Neuronal stem cell (in vitro differentiated cells): ENCODE measurements at regions not wholly inside any gene's neighbourhood (a gene's known extent, or its start where the extent isn't known, plus 50 kb on each side); places are given as distances from the start of the nearest gene placed in this dataset.

Experiments
- DNase-seq: peaks from one replicate; pipeline ENCODE4 v3.0.0-alpha.2; 2013; ENCODE audit warnings: low spot score
- H2AFZ ChIP-seq: one replicate; pipeline ENCODE4 v1.6.1; 2013; ENCODE audit warnings: mild to moderate bottlenecking, low read length, inconsistent platforms
- H2AK5ac ChIP-seq: 2 replicates; pipeline ENCODE4 v1.6.1; 2013; ENCODE audit warnings: low read depth, mild to moderate bottlenecking, inconsistent platforms, low read length, moderate library complexity, mixed read lengths
- H2BK120ac ChIP-seq: 2 replicates; pipeline ENCODE4 v1.6.1; 2013; ENCODE audit warnings: low read depth, mild to moderate bottlenecking, inconsistent platforms, low read length, moderate library complexity, mixed read lengths
- H2BK12ac ChIP-seq: one replicate; pipeline ENCODE4 v1.6.1; 2013; ENCODE audit warnings: low read length, inconsistent platforms
- H2BK15ac ChIP-seq: 2 replicates; pipeline ENCODE4 v1.6.1; 2013; ENCODE audit warnings: mild to moderate bottlenecking, low read length, inconsistent platforms, mixed read lengths
- H2BK5ac ChIP-seq: one replicate; pipeline ENCODE4 v1.6.1; 2013; ENCODE audit warnings: inconsistent platforms, mild to moderate bottlenecking, low read length, moderate library complexity
- H3K14ac ChIP-seq: one replicate; pipeline ENCODE4 v1.6.1; 2013; ENCODE audit warnings: low read length, inconsistent platforms
- H3K18ac ChIP-seq: 2 replicates; pipeline ENCODE4 v1.6.1; 2013; ENCODE audit warnings: low read length, inconsistent platforms
- H3K23ac ChIP-seq: 2 replicates; pipeline ENCODE4 v1.6.1; 2013; ENCODE audit warnings: low read depth, mild to moderate bottlenecking, mixed read lengths, low read length, inconsistent platforms; ENCODE audit not compliant: poor library complexity
- H3K27ac ChIP-seq: replicated peaks from 3 replicates; pipeline ENCODE4 v1.5.1; 2013; ENCODE audit warnings: low read length, inconsistent platforms
- H3K27me3 ChIP-seq, 3 experiments: 2 replicates each; pipeline ENCODE4 v1.6.1; 2013; ENCODE audit warnings: low read length in 3 of 3, mild to moderate bottlenecking in 2 of 3, inconsistent platforms in 1 of 3, low read depth in 1 of 3, mixed read lengths in 1 of 3, moderate library complexity in 1 of 3; ENCODE audit not compliant: control insufficient read depth in 3 of 3, insufficient read depth in 3 of 3
- H3K36me3 ChIP-seq, 2 donors: replicated peaks in 1 of 2; 2 replicates each; pipeline ENCODE4 v1.6.1; 2013; ENCODE audit warnings: low read length in 2 of 2; ENCODE audit not compliant: control insufficient read depth in 2 of 2, insufficient read depth in 2 of 2
- H3K4ac ChIP-seq: 2 replicates; pipeline ENCODE4 v1.6.1; 2013; ENCODE audit warnings: inconsistent platforms, mild to moderate bottlenecking, low read length, moderate library complexity
- H3K4me1 ChIP-seq, 2 donors: 1 replicate in 1 of 2; 2 replicates in 1 of 2; pipeline ENCODE4 v1.6.1; 2013; ENCODE audit warnings: low read length in 2 of 2, low read depth in 1 of 2; ENCODE audit not compliant: control insufficient read depth in 2 of 2, insufficient read depth in 1 of 2
- H3K4me2 ChIP-seq: one replicate; pipeline ENCODE4 v1.6.1; 2013; ENCODE audit warnings: mild to moderate bottlenecking, low read length, inconsistent platforms; ENCODE audit not compliant: insufficient read depth, poor library complexity, severe bottlenecking
- H3K4me3 ChIP-seq, 2 donors: 2 replicates each; pipeline ENCODE4 v1.5.1; 2013; ENCODE audit warnings: low read length in 2 of 2, mild to moderate bottlenecking in 2 of 2, inconsistent platforms in 1 of 2, moderate library complexity in 1 of 2
- H3K79me1 ChIP-seq: one replicate; pipeline ENCODE4 v1.6.1; 2013; ENCODE audit warnings: low read depth, mild to moderate bottlenecking, inconsistent platforms, low read length, moderate library complexity
- H3K9ac ChIP-seq: one replicate; pipeline ENCODE4 v1.6.1; 2013; ENCODE audit warnings: mild to moderate bottlenecking, low read depth, low read length, inconsistent platforms; ENCODE audit not compliant: poor library complexity
- H3K9me3 ChIP-seq, 2 donors: replicated peaks in 1 of 2; 2 replicates each; pipeline versions ENCODE3 to v1.6.1; 2013; ENCODE audit warnings: low read length in 2 of 2, mild to moderate bottlenecking in 2 of 2, inconsistent platforms in 1 of 2, low read depth in 1 of 2, mixed read lengths in 1 of 2, moderate library complexity in 1 of 2; ENCODE audit not compliant: control insufficient read depth in 2 of 2, insufficient read depth in 1 of 2
- H4K8ac ChIP-seq: one replicate; pipeline ENCODE4 v1.6.1; 2013; ENCODE audit warnings: low read depth, mild to moderate bottlenecking, inconsistent platforms, low read length, moderate library complexity
- H4K91ac ChIP-seq: one replicate; pipeline ENCODE4 v1.6.1; 2013; ENCODE audit warnings: low read length, low read depth, mild to moderate bottlenecking, inconsistent platforms; ENCODE audit not compliant: poor library complexity
- WGBS, 2 donors: extraction: QIAGEN DNeasy Blood & Tissue Kit; methylation state at CpG; one replicate each; pipeline ENCODE4 v1.1.7; 2013; ENCODE audit warnings: missing lambda C conversion rate in 2 of 2, mixed read lengths in 1 of 2; ENCODE audit not compliant: insufficient read length in 2 of 2, insufficient replicate concordance in 1 of 2; ENCODE audit errors: extremely low coverage in 2 of 2; 5-methylcytosine and 5-hydroxymethylcytosine counted together

GRCh38 chr5:126189231-126189630 lies 234.0 kb upstream of the GRAMD2B start:
- no peak overlapping the region for H3K9ac ChIP-seq
- no peak overlapping the region for H2BK15ac ChIP-seq
- no peak overlapping the region for H2BK120ac ChIP-seq
- no peak overlapping the region for H3K23ac ChIP-seq
- no peak overlapping the region for H3K14ac ChIP-seq
- peaks cover 0 to 2% (median 0%) of the 10 kb centered on the region in 3 experiments for H3K27me3 ChIP-seq
- WGBS, 2 donors: no CpG with 5 or more reads among the region's 5 CpGs
- no peak overlapping the region for H4K8ac ChIP-seq
- no peak overlapping the region for H2BK5ac ChIP-seq
- H2AFZ ChIP-seq: peak overlapping the region; percentile 84
- H3K4me1 ChIP-seq: peaks cover 5 to 14% of the 10 kb centered on the region in 2 donors
- H3K4me2 ChIP-seq: no peak overlapping the region
- H3K27ac ChIP-seq: no peak overlapping the region
- DNase-seq: no peak
- no peak overlapping the region for H4K91ac ChIP-seq
- no peak overlapping the region for H3K18ac ChIP-seq
- H2AK5ac ChIP-seq: no peak overlapping the region
- no peaks in the 10 kb centered on the region for H3K36me3 ChIP-seq
- no peak overlapping the region for H3K4ac ChIP-seq
- H3K4me3 ChIP-seq: no peak overlapping the region
- H3K9me3 ChIP-seq: peaks cover 0 to 3% of the 10 kb centered on the region in 2 donors
- H2BK12ac ChIP-seq: no peak overlapping the region
- H3K79me1 ChIP-seq: no peaks in the 10 kb centered on the region

GRCh38 chr5:126189862-126190261 lies 233.3 kb upstream of the GRAMD2B start:
- H3K18ac ChIP-seq: no peak overlapping the region
- no peak overlapping the region for H2BK5ac ChIP-seq
- no peak overlapping the region for H4K91ac ChIP-seq
- H2AFZ ChIP-seq: no peak overlapping the region
- H3K9me3 ChIP-seq: peaks cover 0 to 3% of the 10 kb centered on the region in 2 donors
- H2BK15ac ChIP-seq: no peak overlapping the region
- no peak overlapping the region for H3K27ac ChIP-seq
- no peak overlapping the region for H3K4ac ChIP-seq
- no peak overlapping the region for H2BK12ac ChIP-seq
- peaks cover 0 to 2% (median 0%) of the 10 kb centered on the region in 3 experiments for H3K27me3 ChIP-seq
- peaks cover 5 to 14% of the 10 kb centered on the region in 2 donors for H3K4me1 ChIP-seq
- no peak overlapping the region for H3K23ac ChIP-seq
- H3K36me3 ChIP-seq: no peaks in the 10 kb centered on the region
- H3K79me1 ChIP-seq: no peaks in the 10 kb centered on the region
- no peak overlapping the region for H2BK120ac ChIP-seq
- H4K8ac ChIP-seq: no peak overlapping the region
- no peak overlapping the region for H3K14ac ChIP-seq
- no peak overlapping the region for H2AK5ac ChIP-seq
- H3K4me2 ChIP-seq: no peak overlapping the region
- H3K4me3 ChIP-seq: no peak overlapping the region
- peak; percentile 20 for DNase-seq
- H3K9ac ChIP-seq: no peak overlapping the region
- WGBS, 2 donors: no CpG with 5 or more reads among the region's 4 CpGs

- H2AK5ac ChIP-seq: no peak overlapping the region
- H3K36me3 ChIP-seq: no peaks in the 10 kb centered on the region
- H3K27ac ChIP-seq: no peak overlapping the region
- no peak overlapping the region for H3K4me2 ChIP-seq
- no peak overlapping the region for H3K9ac ChIP-seq
- H2AFZ ChIP-seq: no peak overlapping the region
- no peak overlapping the region for H2BK120ac ChIP-seq
- no peaks in the 10 kb centered on the region for H3K79me1 ChIP-seq
- H2BK12ac ChIP-seq: no peak overlapping the region
- no peak overlapping the region for H3K23ac ChIP-seq
- no peak overlapping the region for H3K4me3 ChIP-seq
- no peak overlapping the region for H3K14ac ChIP-seq
- H3K9me3 ChIP-seq: no peaks in the 10 kb centered on the region
- WGBS, 2 donors: no CpG with 5 or more reads among the region's 4 CpGs
- peaks cover 5 to 14% of the 10 kb centered on the region in 2 donors for H3K4me1 ChIP-seq
- no peak overlapping the region for H3K18ac ChIP-seq
- no peak overlapping the region for H2BK5ac ChIP-seq
- H2BK15ac ChIP-seq: no peak overlapping the region
- H3K27me3 ChIP-seq: peaks cover 0 to 2% (median 0%) of the 10 kb centered on the region in 3 experiments
- no peak overlapping the region for H3K4ac ChIP-seq
- no peak for DNase-seq
- H4K91ac ChIP-seq: no peak overlapping the region
- no peak overlapping the region for H4K8ac ChIP-seq
These were observed 231.0 kb upstream of the GRAMD2B start for GRCh38 chr5:126192226-126192625.

GRCh38 chr5:126195410-126196100 lies 227.7 kb upstream of the GRAMD2B start:
- Histone ChIP-seq H3K27me3 (no peaks in the 10 kb centered on the region), H3K4ac (no peak overlapping the region), H2BK12ac (no peak overlapping the region), H2BK15ac (no peak overlapping the region), H3K18ac (no peak overlapping the region), H2AFZ (no peak overlapping the region), H3K36me3 (no peaks in the 10 kb centered on the region), H3K9me3 (no peaks in the 10 kb centered on the region), H4K8ac (no peak overlapping the region), H4K91ac (no peak overlapping the region), H3K27ac (no peak overlapping the region), H3K4me3 (no peak overlapping the region), H3K4me1 (peaks cover 3 to 12% of the 10 kb centered on the region in 2 donors), H2BK5ac (no peak overlapping the region), H2AK5ac (no peak overlapping the region), H2BK120ac (no peak overlapping the region), H3K9ac (no peak overlapping the region), H3K14ac (no peak overlapping the region), H3K23ac (no peak overlapping the region), H3K79me1 (no peaks in the 10 kb centered on the region), H3K4me2 (no peak overlapping the region)
- no peak for DNase-seq
- WGBS, 2 donors: no CpG with 5 or more reads among the region's 5 CpGs
